HEK293T (cell line): ENCODE measurements at regions not wholly inside any gene's neighbourhood (a gene's known extent, or its start where the extent isn't known, plus 50 kb on each side); places are given as distances from the start of the nearest gene placed in this dataset.
"Not testable (repeated sequence)": the region's sequence is repeated elsewhere in the genome, so short reads cannot be mapped to it uniquely, and the experiment has no call there.

Source experiments
- CTCF ChIA-PET: fragments of 350-600 bp; formaldehyde crosslinking; extraction: SDS; loops from one replicate; lab custom pipeline; 2021; ENCODE audit warnings: antibody characterized with exemption, inconsistent platforms; lab: Yijun Ruan, JAX
- POLR2A ChIA-PET: fragments of 350-600 bp; formaldehyde crosslinking; extraction: SDS; loops from one replicate; lab custom pipeline; 2020; ENCODE audit warnings: antibody characterized with exemption, inconsistent platforms; lab: Yijun Ruan, JAX
- DNase-seq: peaks from one replicate; pipeline ENCODE4 v3.0.0; 2012; ENCODE audit warnings: mixed read lengths; ENCODE audit errors: extremely low spot score

DNA sequence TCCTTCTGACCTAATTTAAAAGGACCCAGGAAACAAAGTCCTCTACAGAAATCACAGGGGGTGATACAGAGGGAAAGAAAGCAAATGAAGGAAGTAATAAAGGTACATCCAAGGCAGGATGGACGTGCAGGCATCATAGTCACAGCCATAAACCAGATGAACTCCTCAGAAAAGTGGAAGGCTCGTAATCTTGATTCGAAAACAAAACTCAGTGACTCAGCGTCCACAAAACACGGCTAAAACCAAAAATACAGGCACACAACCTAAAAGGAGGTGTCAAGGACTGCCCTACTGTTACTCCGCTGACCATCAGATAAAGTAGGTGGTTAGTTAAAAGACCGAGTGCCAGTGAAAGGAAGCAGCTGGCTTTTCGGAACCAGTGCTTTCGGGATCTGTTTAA lies 81.5 kb downstream of the TRIM69 start:
- DNase-seq, CTCF ChIA-PET, POLR2A ChIA-PET: not testable (repeated sequence)

- CTCF ChIA-PET, POLR2A ChIA-PET, DNase-seq: not testable (repeated sequence)
Measured at GRCh38 chr15:44819331-44819987, 83.1 kb downstream of the TRIM69 start.

DNA sequence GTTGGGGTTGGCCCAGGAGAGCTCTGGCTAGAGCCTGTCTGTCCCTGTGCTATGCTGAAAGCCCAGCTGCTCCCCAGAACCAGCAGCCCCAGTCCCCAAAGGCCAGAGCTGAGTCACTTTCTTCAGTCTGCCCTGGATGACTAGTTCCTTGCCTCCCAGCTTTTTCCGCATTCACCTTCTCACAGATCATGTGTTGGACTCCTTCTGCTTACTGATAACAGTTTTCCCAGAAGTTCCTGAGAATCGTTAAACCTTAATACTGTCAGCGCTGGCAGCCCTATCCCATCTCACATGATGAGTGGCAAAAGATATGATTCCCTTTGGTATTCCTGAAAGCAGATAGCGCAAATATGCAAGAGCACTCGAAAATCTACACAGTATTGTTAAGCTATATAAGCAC lies 84.2 kb downstream of the TRIM69 start:
- CTCF ChIA-PET, DNase-seq, POLR2A ChIA-PET: not testable (repeated sequence)

DNA sequence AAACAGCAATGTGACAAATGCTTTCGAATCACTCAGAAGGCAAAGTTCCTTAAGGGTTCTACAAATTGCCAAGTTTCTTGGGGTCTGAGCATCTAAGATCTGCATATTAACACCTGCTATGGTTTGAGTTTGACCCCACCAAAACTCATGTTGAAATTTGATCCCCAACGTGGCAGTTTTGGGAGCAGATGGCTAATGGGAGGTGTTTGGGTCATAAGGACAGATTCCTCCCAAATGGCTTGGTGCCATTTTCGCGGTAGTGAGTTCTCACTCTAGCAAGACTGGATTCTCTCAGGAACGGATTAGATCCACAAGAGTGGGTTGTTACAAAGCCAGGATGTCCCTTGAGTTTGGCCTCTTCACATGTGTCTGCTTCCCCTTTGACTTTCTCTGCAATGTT lies 84.6 kb downstream of the TRIM69 start:
- DNase-seq, POLR2A ChIA-PET, CTCF ChIA-PET: not testable (repeated sequence)

DNA sequence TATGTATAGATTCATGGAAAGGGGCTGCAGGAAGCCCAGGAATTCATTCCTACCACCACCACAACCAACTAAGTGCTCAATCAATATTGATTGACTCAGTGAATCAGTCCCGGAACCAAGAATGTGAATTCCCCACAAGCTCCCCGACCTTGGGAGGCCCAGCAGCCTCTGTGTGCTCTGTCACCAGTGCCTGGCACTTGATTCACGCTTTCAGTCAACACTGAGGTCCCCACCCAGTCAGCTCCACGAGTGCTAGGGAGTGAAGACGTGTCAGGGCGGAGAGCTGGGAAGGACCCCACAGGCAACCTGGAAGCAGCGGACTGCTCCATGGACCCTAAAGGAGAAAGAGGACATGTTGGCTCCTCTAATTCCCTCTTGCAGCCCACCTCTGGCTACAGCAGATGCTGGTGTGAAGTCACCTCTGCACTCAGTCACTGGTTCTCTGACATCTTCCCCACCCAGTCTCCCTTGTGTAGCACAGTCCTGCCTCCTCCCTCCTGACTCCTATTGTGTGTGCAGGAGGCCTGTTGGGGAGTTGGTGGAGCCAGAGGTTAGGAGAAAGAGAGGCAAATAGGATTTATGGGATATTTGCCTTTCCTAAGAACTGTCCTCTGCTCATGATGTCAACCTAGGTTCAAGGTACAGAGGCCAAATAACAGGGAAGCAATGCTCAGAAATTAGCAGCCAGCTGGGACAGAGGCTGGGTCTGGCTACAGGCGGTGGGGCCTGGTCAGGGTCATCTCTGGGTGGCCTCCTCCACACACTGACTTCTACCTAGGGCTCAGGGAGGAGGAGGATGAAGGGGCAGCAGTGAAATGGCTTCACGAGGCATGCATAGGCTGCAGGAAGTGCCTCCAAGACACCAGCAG lies 88.2 kb downstream of the TRIM69 start:
- DNase-seq, POLR2A ChIA-PET, CTCF ChIA-PET: not testable (repeated sequence)

- POLR2A ChIA-PET, CTCF ChIA-PET, DNase-seq: not testable (repeated sequence)
Measured at GRCh38 chr15:44826583-44826982, 90.3 kb downstream of the TRIM69 start.

DNA sequence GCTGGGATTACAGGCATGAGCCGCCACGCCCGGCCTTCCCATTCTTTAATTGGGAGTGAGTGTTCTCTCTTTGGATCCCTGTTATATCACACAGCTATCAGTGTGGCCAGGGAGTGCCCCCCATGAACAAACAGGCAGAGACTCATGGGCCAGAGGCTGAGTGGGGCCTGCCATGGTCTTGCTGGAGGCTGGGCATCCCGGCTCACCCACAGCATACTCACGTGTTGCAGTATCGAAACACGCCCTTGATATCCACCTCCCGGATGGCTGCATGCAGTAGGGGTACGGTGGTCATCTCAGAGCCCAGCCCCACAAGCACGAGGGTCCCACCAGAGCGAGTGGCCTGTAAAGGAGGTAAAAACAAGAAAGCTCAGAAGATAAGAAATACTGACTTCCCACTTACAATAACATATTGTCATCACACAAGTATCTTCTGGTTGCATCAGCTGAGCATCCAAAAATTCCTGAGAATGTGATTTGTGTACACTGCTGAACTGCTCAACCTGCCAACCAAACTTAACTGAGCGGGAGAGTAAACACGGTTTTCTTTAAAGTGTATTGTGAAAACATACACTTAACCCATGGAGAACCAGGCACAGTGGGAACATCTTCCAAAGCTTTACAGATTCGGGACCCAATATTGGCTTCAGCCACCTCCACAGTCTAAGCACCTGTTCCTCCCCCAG lies 92.0 kb downstream of the TRIM69 start:
- DNase-seq, CTCF ChIA-PET, POLR2A ChIA-PET: not testable (repeated sequence)

- CTCF ChIA-PET, POLR2A ChIA-PET, DNase-seq: not testable (repeated sequence)
Measured at GRCh38 chr15:44829150-44829549, 92.8 kb downstream of the TRIM69 start.

DNA sequence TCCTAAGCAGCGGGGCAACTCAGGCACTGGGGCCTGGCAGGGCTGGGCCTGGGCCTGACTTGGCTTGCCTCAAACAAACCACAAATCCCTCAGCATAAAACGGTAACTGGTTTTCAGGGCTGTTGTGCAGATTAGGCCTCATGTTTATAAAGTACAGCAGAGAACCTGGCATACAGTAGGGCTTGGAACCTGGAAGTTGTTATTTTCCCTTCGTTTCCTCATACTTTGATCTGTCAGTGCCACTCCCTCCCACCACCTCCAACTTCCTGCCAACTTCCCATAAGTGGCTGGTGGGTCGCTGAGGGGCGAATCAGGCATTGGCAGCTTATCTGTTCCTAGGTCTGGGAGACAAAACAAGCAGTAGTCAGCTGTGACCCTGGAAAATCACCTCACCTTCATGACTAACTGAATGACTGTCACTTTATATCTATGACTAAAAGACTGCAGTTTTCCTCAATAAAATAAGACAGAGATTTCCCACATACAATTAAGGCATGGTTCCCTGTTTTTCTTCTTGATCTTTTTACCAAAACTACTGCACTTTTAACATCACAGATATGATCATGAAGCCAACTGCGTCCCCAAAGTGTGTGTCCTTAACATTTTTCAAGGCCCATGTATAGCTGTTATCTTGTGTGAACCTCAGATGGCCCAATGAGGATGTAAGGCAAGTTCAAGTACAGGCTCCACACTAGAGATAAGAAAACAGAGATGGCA lies 94.5 kb downstream of the TRIM69 start:
- POLR2A ChIA-PET, CTCF ChIA-PET, DNase-seq: not testable (repeated sequence)

DNA sequence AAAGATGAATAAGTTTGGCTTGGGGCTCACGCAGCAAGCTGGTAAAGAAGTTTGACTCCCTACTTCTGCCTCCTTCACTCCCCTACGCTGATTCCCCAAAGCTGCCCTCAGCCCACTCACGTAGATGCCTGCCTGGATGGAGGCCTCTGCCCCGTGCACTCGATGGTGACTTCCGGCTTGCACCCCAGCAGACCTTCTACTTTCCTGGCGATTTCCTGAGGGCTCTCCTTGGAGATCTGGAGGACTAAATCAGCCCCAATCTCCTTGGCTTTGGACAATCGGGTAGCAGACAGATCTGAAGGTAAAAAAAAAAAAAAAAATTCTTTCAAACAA lies 95.0 kb downstream of the TRIM69 start:
- DNase-seq, POLR2A ChIA-PET, CTCF ChIA-PET: not testable (repeated sequence)

GRCh38 chr15:44832133-44832532 lies 95.8 kb downstream of the TRIM69 start:
- CTCF ChIA-PET, POLR2A ChIA-PET, DNase-seq: not testable (repeated sequence)

DNA sequence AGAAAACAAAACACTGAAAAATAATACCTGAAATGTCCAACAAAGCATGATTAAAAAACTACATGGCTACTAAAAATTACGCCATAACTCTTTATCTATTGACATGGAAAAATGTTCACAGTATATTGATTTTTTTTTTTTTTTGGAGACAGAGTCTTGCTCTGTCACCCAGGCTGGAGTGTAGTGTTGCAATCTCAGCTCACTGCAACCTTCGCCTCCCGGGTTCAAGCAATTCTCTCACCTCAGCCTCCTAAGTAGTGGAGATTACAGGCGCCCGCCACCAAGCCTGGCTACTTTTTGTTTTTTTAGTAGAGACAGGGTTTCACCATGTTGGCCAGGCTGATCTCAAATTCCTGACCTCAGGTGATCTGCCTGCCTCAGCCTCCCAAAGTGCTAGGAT lies 96.8 kb downstream of the TRIM69 start:
- POLR2A ChIA-PET, CTCF ChIA-PET, DNase-seq: not testable (repeated sequence)

- CTCF ChIA-PET, POLR2A ChIA-PET: not testable (repeated sequence)
Measured at GRCh38 chr15:44833761-44834160, 97.4 kb downstream of the TRIM69 start.

DNA sequence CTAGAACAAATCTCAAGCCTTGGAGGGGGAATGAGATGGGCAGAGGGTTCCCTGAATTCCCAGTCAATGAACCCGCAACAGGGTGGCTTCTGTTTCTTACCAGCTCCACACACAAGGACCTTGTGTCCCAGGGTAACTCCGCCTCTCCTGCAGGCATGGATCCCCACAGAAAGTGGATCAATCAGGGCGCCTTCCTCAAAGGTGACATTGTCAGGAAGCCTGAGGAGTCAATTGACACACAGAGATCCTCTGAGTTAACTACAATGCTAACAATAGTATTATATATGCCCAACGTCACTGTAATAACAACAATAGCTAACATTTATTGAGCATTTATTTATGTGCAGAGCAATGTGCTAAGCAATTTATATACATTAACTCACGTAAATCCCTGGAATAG lies 98.8 kb downstream of the TRIM69 start:
- CTCF ChIA-PET, POLR2A ChIA-PET, DNase-seq: not testable (repeated sequence)

More at GRCh38 chr15:44833761-44834160, 97.4 kb downstream of the TRIM69 start:
- DNase-seq: not testable (repeated sequence)
